NCI-H128 (cell line): ENCODE measurements at regions not wholly inside any gene's neighbourhood (a gene's known extent, or its start where the extent isn't known, plus 50 kb on each side); places are given as distances from the start of the nearest gene placed in this dataset.
"Not testable (repeated sequence)": the region's sequence is repeated elsewhere in the genome, so short reads cannot be mapped to it uniquely, and the experiment has no call there.

Source experiments
- DNase-seq: peaks from one replicate; lab custom pipeline; 2025; ENCODE audit not compliant: unreplicated experiment; lab: John Stamatoyannopoulos, UW

DNA sequence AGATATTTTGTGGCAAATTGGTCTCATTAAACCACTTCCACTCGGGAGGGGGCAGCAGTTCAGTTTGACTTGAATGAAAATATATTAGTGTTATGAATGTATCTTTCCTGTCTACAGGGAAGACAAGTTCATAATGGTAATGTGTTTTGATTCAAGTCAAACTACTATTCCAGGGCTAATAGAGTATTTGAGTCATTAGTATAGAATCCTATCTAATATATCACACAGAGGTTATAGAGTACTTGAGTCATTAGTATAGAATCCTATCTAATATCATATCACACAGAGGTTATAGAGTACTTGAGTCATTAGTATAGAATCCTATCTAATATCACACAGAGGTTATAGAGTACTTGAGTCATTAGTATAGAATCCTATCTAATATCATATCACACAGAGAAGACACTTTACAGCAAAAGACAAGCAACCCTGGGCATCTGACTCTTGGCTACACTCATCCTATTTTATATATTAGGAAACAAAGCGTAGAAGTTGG is 199.7 kb upstream of the MAGI2 start:
- no peak for DNase-seq

DNA sequence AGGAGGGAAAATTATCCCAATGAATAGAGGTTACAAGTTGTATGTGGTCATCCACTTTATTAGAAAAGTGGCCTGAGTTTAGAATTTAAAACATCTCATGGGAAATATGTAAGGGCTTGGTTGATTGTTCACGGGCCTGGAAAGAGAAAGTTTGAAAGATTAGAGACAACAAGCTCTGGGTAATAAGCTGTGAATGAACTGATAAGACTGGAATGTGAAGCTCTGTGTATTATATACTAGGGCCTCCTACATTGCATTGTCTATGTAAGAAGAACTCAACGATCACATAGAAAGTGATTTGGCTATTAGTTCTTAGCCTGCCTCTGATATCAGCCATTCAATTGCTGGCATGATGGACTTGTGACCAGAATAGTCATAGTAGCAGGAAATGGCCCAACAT is 199.2 kb upstream of the MAGI2 start:
- no peak for DNase-seq

- no peak for DNase-seq
Observed at GRCh38 chr7:79647711-79648110, 194.2 kb upstream of the MAGI2 start.

DNA sequence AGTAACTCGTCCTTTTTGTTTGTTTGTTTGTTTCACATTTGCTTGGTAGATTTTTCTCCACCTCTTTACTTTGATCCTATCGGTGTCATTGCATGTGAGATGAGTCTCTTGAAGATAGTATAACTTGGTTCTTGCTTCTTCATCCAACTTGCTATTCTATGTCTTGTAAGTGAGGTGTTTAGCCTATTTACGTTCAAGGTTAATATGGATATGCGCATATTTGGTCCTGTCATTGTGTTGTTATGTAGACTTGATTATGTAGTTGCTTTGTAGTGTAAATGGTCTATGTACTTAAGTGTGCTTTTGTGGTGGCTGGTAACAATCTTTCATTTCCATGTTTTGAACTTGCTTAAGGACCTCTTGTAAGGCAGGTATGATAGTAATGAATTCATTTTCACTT is 192.8 kb upstream of the MAGI2 start:
- no peak for DNase-seq

- no peak for DNase-seq
Observed at GRCh38 chr7:79636849-79637248, 183.4 kb upstream of the MAGI2 start.

- not testable (repeated sequence) for DNase-seq
Observed at GRCh38 chr7:79625921-79626320, 172.5 kb upstream of the MAGI2 start.

- DNase-seq, result no peak
Observed at GRCh38 chr7:79624336-79624735, 170.9 kb upstream of the MAGI2 start.

DNA sequence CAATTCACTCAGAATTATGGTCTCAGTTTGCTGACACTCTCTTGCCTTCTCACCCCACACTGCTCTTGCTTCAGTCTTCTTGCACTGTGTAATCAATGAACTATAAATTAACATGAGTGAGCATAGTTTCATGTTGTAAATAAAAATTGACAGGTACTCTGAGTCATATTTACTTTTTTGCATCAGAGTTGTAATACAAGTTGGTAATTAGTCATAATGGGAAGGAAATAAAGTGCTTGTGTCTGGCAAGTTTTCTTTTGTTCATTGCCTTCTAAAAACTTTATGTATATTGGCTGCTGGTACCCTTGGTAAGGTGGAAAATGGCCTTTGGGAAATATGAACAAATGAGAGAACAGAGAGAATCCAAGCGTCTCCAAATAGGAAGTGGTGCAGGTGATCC is 169.3 kb upstream of the MAGI2 start:
- no peak for DNase-seq

- DNase-seq, result no peak
Observed at GRCh38 chr7:79620291-79620690, 166.8 kb upstream of the MAGI2 start.

- DNase-seq, result no peak
Observed at GRCh38 chr7:79619216-79619615, 165.7 kb upstream of the MAGI2 start.

DNA sequence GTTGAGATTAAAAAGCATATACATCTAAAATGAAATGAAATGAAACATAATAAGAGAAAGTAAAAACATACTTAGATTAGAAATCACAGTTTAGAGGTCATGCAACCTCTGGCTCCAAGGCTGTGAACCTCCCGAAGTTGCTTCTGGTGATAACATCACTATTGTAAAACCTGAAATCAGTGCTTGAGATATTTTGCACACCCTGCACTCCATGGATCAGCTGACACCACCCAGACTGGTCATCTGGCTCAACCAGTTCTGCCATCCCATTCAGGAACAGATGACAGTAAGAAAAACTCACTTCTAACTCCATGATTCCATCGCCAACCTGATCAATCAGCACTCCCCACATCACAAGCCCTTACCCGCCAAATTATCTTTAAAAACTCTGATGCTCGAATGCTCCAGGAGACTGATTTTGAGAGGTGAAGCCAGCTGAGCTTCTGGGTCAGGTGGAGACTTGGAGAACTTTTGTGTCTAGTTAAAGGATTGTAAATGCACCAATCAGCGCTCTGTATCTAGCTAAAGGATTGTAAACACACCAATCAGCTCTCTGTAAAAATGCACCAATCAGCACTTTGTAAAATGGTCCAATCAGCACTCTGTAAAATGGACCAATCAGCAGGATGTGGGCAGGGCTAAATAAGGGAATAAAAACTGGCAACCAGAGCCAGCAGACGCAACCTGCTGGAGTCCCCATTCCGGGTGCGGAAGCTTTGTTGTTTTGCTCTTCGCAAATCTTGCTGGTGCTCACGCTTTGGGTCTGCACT is 162.6 kb upstream of the MAGI2 start:
- DNase-seq, result no peak

GRCh38 chr7:79615466-79615865 is 162.0 kb upstream of the MAGI2 start:
- no peak for DNase-seq

GRCh38 chr7:79612903-79613302 is 159.4 kb upstream of the MAGI2 start:
- no peak for DNase-seq

- no peak for DNase-seq
Observed at GRCh38 chr7:79612022-79612421, 158.6 kb upstream of the MAGI2 start.

- DNase-seq, result no peak
Observed at GRCh38 chr7:79610748-79611304, 157.4 kb upstream of the MAGI2 start.

- DNase-seq, result no peak
Observed at GRCh38 chr7:79610313-79610712, 156.8 kb upstream of the MAGI2 start.

- DNase-seq, result no peak
Observed at GRCh38 chr7:79608005-79608404, 154.5 kb upstream of the MAGI2 start.

DNA sequence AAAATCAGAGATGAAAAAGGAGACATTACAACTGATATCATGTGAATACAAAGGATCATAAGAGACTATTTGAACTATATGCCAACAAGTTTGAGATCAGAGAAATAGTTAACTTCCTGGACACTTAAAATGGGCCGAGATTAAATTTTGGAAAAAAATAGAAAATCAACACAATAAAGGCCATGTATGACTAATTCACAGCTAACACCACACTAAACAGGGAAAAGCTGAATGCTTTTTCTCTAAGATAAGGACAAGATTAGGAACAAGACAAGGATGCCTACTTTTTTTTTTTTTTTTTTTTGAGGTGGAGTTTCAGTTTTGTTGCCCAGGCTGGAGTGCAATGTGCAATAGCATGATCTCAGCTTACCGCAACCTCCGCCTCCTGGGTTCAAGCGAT is 151.4 kb upstream of the MAGI2 start:
- no peak for DNase-seq

DNA sequence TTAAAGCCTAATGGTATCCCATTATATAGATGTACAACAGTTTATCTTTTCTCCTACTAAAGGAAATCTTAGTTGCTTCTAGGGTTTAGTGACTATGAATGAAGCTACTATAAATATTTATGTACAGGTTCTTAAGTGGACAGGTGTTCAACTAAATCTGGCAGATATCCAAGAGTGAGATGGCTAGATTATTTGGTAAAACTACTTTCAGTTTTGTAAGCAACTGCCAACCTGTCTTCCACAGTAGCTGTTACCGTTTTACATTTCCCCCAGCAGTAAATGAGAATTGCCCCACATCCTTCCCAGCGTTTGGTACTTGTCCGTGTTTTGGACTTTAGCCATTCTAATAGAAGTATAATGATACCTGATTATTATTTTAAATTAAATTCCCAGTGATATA is 144.9 kb upstream of the MAGI2 start:
- DNase-seq, result peak; percentile 25

DNA sequence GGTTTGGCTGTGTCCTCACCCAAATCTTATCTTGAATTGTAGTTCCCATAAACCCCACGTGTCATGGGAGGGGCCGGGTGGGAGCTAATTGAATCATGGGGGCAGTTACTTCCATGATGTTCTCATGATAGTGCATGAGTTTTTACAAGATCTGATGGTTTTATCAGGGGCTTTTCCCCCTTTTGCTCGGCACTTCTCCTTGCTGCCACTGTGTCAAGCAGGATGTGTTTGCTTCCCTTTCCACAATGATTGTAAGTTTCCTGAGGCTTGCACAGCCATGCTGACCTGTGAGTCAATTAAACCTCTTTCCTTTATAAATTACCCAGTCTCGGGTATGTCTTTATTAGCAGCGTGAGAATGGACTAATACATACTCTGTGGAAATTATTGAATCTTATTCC is 141.2 kb upstream of the MAGI2 start:
- DNase-seq, result not testable (repeated sequence)

- DNase-seq, result no peak
Observed at GRCh38 chr7:79593866-79594301, 140.4 kb upstream of the MAGI2 start.

- DNase-seq, result no peak
Observed at GRCh38 chr7:79590916-79591623, 137.6 kb upstream of the MAGI2 start.
